ENCODE measurements at regions not wholly inside any gene's neighbourhood (a gene's known extent, or its start where the extent isn't known, plus 50 kb on each side); places are given as distances from the start of the nearest gene placed in this dataset.

DNA sequence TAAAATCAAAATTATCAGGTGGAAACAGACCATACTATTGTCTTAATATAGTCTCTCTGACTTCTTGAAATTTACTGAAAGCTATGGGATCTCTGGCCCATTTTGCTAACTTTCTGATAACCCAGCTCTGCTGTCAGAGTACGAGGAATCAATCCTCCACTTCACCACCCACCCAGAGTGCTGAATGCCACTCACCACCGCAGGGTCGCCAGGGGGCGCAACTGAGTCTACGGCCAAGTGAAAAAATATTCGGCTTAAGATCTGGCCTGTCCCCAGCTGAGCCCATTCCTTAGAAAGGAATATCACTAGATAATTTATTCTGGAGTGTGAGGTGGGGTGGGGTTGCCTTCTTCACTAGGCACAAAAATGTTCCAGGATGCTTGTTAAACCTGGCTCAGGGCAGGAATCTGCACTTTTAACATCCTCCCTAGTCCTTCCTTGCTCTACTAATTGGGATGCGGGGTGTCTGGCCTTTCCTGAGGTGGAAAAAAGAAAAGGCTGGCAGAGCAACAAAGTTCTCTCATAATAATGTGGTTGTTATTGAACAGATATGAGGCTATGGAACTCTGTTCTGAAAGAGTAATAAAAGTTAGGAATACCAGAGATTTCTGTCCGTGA is 520.6 kb downstream of the MFSD1 start:
- TF ChIP-seq, protein P1, sequence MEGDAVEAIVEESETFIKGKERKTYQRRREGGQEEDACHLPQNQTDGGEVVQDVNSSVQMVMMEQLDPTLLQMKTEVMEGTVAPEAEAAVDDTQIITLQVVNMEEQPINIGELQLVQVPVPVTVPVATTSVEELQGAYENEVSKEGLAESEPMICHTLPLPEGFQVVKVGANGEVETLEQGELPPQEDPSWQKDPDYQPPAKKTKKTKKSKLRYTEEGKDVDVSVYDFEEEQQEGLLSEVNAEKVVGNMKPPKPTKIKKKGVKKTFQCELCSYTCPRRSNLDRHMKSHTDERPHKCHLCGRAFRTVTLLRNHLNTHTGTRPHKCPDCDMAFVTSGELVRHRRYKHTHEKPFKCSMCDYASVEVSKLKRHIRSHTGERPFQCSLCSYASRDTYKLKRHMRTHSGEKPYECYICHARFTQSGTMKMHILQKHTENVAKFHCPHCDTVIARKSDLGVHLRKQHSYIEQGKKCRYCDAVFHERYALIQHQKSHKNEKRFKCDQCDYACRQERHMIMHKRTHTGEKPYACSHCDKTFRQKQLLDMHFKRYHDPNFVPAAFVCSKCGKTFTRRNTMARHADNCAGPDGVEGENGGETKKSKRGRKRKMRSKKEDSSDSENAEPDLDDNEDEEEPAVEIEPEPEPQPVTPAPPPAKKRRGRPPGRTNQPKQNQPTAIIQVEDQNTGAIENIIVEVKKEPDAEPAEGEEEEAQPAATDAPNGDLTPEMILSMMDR (IDR thresholded peaks at IDR 0.05): peak in 4 of 5 experiments; percentile 19 to 46 (median 38)
- no peak for TF ChIP-seq EP300 (IDR thresholded peaks at IDR 0.05; ENCODE audit: low read depth)
- no peak for TF ChIP-seq POLR2AphosphoS5 (IDR thresholded peaks at IDR 0.05)
- TF ChIP-seq POLR2A (IDR thresholded peaks at IDR 0.05): no peak
